22Rv1 (cell line): ENCODE measurements at regions not wholly inside any gene's neighbourhood (a gene's known extent, or its start where the extent isn't known, plus 50 kb on each side); places are given as distances from the start of the nearest gene placed in this dataset.
"Not testable (repeated sequence)": the region's sequence is repeated elsewhere in the genome, so short reads cannot be mapped to it uniquely, and the experiment has no call there.

Experiments
- H3K27ac ChIP-seq: fragments of 450-650 bp; 2 replicates; pipeline ENCODE4 v1.5.1; 2017
- ZFX ChIP-seq: fragments of 450-650 bp; IDR thresholded peaks from 2 replicates; pipeline ENCODE4 v1.6.1; 2017; ENCODE audit warnings: antibody characterized with exemption, borderline replicate concordance
- TF ChIP-seq, protein P1 (sequence below): fragments of 450-650 bp; IDR thresholded peaks from 2 replicates; pipeline ENCODE4 v1.5.1; 2017; ENCODE audit warnings: mild to moderate bottlenecking

GRCh38 chr7:84916161-84916560 lies 270.7 kb downstream of the SEMA3D start:
- TF ChIP-seq ZFX: no peak
- TF ChIP-seq, protein P1, sequence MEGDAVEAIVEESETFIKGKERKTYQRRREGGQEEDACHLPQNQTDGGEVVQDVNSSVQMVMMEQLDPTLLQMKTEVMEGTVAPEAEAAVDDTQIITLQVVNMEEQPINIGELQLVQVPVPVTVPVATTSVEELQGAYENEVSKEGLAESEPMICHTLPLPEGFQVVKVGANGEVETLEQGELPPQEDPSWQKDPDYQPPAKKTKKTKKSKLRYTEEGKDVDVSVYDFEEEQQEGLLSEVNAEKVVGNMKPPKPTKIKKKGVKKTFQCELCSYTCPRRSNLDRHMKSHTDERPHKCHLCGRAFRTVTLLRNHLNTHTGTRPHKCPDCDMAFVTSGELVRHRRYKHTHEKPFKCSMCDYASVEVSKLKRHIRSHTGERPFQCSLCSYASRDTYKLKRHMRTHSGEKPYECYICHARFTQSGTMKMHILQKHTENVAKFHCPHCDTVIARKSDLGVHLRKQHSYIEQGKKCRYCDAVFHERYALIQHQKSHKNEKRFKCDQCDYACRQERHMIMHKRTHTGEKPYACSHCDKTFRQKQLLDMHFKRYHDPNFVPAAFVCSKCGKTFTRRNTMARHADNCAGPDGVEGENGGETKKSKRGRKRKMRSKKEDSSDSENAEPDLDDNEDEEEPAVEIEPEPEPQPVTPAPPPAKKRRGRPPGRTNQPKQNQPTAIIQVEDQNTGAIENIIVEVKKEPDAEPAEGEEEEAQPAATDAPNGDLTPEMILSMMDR: no peak
- no peak overlapping the region for H3K27ac ChIP-seq

- no peak overlapping the region for H3K27ac ChIP-seq
- TF ChIP-seq, protein P1: peak; percentile 31
- TF ChIP-seq ZFX: no peak
These were observed 272.3 kb downstream of the SEMA3D start for GRCh38 chr7:84914598-84914997.

GRCh38 chr7:84913731-84914130 lies 273.1 kb downstream of the SEMA3D start:
- no peak overlapping the region for H3K27ac ChIP-seq

DNA sequence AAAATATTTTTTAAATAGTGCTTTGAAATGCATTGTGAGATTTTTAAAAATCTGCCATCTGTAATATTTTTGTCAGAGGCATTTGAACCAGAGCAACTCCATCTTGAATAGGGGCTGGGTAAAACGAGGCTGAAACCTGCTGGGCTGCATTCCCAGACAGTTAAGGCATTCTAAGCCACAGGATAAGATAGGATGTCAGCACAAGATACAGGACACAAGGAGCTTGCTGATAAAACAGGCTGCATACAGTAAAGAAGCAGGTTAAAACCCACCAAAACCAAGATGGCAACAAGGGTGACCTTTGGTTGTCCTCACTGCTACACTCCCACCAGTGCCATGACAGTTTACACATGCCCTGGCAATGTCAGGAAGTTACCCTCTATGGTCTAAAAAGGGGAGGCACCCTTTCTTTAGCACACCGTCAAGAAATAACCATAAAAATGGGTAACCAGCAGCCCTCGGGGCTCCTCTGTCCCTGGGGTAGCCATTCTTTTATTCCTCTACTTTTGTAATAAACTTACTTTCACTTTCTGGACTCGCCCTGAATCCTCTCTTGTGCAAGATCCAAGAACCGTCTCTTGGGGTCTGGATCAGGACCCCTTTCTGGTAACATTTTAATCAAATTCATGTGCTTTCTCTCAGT lies 273.7 kb downstream of the SEMA3D start:
- no peak for TF ChIP-seq ZFX
- TF ChIP-seq, protein P1: no peak
- H3K27ac ChIP-seq: no peak overlapping the region

More at GRCh38 chr7:84913731-84914130, 273.1 kb downstream of the SEMA3D start:
- TF ChIP-seq, protein P1: no peak
- no peak for TF ChIP-seq ZFX

GRCh38 chr7:84912537-84912936 lies 274.3 kb downstream of the SEMA3D start:
- TF ChIP-seq, protein P1: no peak
- no peak for TF ChIP-seq ZFX
- no peak overlapping the region for H3K27ac ChIP-seq

- no peak for TF ChIP-seq ZFX
- TF ChIP-seq, protein P1: no peak
- no peak overlapping the region for H3K27ac ChIP-seq
These were observed 274.8 kb downstream of the SEMA3D start for GRCh38 chr7:84912018-84912417.

DNA sequence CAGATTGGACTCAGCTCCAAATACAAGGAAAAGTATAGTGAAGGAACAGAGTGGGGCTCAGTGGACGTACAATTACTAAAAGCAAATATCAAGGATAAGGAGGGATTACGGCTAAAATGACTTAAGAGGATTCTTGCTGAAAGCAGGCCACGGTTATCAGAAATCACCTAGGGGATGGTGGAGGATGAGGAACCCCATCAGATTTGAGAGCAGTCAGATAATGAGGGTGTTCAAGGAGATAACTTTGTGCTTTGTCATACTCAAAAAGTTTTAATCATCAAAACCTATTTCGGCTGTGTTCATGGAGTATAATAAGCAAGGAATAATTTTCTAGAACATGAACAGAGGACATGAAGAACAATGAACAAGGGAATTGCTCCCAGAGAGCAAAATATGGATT lies 275.8 kb downstream of the SEMA3D start:
- no peak for TF ChIP-seq ZFX
- TF ChIP-seq, protein P1: no peak
- H3K27ac ChIP-seq: no peak overlapping the region

DNA sequence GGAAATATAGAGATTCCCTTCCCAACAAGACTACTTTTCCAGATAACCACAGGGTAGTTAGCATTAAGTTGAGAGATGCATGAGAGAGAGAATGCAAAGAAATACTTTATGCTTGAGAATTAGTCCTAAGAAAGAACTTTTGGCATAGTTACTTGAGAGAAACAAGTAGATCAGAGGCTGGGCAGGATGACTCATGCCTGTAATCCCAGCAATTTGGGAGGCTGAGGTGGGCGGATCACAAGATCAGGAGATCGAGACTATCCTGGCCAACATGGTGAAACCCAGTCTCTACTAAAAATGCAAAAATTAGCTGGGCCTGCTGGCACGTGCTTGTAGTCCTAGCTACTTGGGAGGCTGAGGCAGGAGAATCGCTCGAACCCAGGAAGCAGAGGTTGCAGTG lies 276.5 kb downstream of the SEMA3D start:
- H3K27ac ChIP-seq: not testable (repeated sequence)
